GM19372 (cell line): ENCODE measurements at regions not wholly inside any gene's neighbourhood (a gene's known extent, or its start where the extent isn't known, plus 50 kb on each side); places are given as distances from the start of the nearest gene placed in this dataset.

Experiments
- ATAC-seq: cut with Tn5 transposase; IDR thresholded peaks from one replicate; pipeline ENCODE4 v1.9.1; 2021; ENCODE audit warnings: mild to moderate bottlenecking, low read depth, moderate library complexity; ENCODE audit not compliant: unreplicated experiment

GRCh38 chr4:29405116-29405515 is 1315.1 kb upstream of the PCDH7 start:
- ATAC-seq: no peak

- no peak for ATAC-seq
Measured at GRCh38 chr4:29415771-29416170, 1304.4 kb upstream of the PCDH7 start.

- no peak for ATAC-seq
Measured at GRCh38 chr4:29423836-29424721, 1296.1 kb upstream of the PCDH7 start.

- no peak for ATAC-seq
Measured at GRCh38 chr4:29453303-29453820, 1266.8 kb upstream of the PCDH7 start.

- no peak for ATAC-seq
Measured at GRCh38 chr4:29459926-29460325, 1260.2 kb upstream of the PCDH7 start.

GRCh38 chr4:29467044-29467717 is 1253.0 kb upstream of the PCDH7 start:
- no peak for ATAC-seq
